ENCODE measurements at regions not wholly inside any gene's neighbourhood (a gene's known extent, or its start where the extent isn't known, plus 50 kb on each side); places are given as distances from the start of the nearest gene placed in this dataset.

- in situ Hi-C loops (cut with HindIII; ENCODE audit: low pct_ligation_motif_present, low sequenced_read_pairs): no loop called here
- peak; percentile 24 for DNase-seq
Measured at GRCh38 chr6:144585217-144585814, 300.2 kb downstream of the UTRN start.

DNA sequence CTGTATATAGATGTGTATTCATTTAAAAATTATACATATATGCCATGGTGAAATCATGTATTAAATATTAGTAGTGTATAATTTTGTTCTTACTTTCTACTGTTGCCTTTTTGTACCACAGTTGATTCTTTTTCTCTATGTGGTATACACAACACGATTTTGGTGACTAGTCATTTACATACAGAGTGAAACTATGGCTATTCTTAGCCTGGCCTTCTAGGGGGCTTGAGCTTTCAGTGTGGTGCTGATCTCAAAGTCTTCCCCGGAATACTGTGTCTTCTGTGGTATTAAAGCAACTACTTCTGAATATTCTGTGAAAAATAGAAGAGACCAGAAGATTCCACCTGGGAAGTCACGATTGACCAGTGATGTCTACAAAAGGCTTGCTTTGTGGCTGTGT lies 301.9 kb downstream of the UTRN start:
- no peak for DNase-seq
- Histone ChIP-seq H3K27me3 (replicated peaks) (no peaks in the 10 kb centered on the region), H3K27ac (no peak overlapping the region), H3K36me3 (replicated peaks) (no peaks in the 10 kb centered on the region), H3K4me3 (ENCODE audit: low read depth, low read length) (no peak overlapping the region)
- in situ Hi-C loops (cut with HindIII; ENCODE audit: low pct_ligation_motif_present, low sequenced_read_pairs): no loop called here
- no peak for TF ChIP-seq CTCF (IDR thresholded peaks at IDR 0.05; ENCODE audit: low read depth, low read length, missing control alignments)

More at GRCh38 chr6:144585217-144585814, 300.2 kb downstream of the UTRN start:
- Histone ChIP-seq H3K36me3 (replicated peaks) (no peaks in the 10 kb centered on the region), H3K27me3 (replicated peaks) (no peaks in the 10 kb centered on the region), H3K27ac (no peak overlapping the region), H3K4me3 (ENCODE audit: low read depth, low read length) (no peak overlapping the region)
- peak; percentile 64 for TF ChIP-seq CTCF (IDR thresholded peaks at IDR 0.05; ENCODE audit: low read depth, low read length, missing control alignments)

GRCh38 chr6:144588697-144589325 lies 303.7 kb downstream of the UTRN start:
- H3K27ac ChIP-seq: no peak overlapping the region
- no peaks in the 10 kb centered on the region for H3K36me3 ChIP-seq (replicated peaks)
- no peak for DNase-seq
- TF ChIP-seq CTCF (IDR thresholded peaks at IDR 0.05; ENCODE audit: low read depth, low read length, missing control alignments): no peak
- in situ Hi-C loops (cut with HindIII; ENCODE audit: low pct_ligation_motif_present, low sequenced_read_pairs): no loop called here
- H3K4me3 ChIP-seq (ENCODE audit: low read depth, low read length): no peak overlapping the region
- H3K27me3 ChIP-seq (replicated peaks): no peaks in the 10 kb centered on the region

DNA sequence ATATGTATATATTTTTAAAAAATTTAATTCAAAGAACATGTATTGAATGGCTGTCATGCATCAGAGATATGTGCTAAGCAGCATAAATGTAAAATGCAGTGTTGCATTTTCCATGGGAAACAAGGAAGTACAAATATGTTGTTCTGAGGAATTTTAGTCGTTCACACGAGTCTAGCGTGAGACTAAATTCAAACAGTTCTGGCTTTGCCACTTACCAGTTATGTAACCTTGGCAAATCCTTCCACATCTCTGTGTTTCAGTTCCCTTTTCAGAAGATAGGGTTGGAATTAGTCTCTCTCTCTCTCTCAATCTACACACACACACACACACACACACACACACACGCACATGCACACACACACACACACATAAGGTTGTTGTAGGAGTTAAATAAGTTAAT lies 305.4 kb downstream of the UTRN start:
- TF ChIP-seq CTCF (IDR thresholded peaks at IDR 0.05; ENCODE audit: low read depth, low read length, missing control alignments): no peak
- H3K27ac ChIP-seq: no peak overlapping the region
- in situ Hi-C loops (cut with HindIII; ENCODE audit: low pct_ligation_motif_present, low sequenced_read_pairs): no loop called here
- H3K4me3 ChIP-seq (ENCODE audit: low read depth, low read length): no peak overlapping the region
- no peaks in the 10 kb centered on the region for H3K27me3 ChIP-seq (replicated peaks)
- H3K36me3 ChIP-seq (replicated peaks): no peaks in the 10 kb centered on the region
- DNase-seq: no peak

- no peak for DNase-seq
- no peaks in the 10 kb centered on the region for H3K36me3 ChIP-seq (replicated peaks)
- in situ Hi-C loops (cut with HindIII; ENCODE audit: low pct_ligation_motif_present, low sequenced_read_pairs): no loop called here
- no peak overlapping the region for H3K4me3 ChIP-seq (ENCODE audit: low read depth, low read length)
- no peaks in the 10 kb centered on the region for H3K27me3 ChIP-seq (replicated peaks)
- H3K27ac ChIP-seq: no peak overlapping the region
- no peak for TF ChIP-seq CTCF (IDR thresholded peaks at IDR 0.05; ENCODE audit: low read depth, low read length, missing control alignments)
Measured at GRCh38 chr6:144593392-144593791, 308.3 kb downstream of the UTRN start.

DNA sequence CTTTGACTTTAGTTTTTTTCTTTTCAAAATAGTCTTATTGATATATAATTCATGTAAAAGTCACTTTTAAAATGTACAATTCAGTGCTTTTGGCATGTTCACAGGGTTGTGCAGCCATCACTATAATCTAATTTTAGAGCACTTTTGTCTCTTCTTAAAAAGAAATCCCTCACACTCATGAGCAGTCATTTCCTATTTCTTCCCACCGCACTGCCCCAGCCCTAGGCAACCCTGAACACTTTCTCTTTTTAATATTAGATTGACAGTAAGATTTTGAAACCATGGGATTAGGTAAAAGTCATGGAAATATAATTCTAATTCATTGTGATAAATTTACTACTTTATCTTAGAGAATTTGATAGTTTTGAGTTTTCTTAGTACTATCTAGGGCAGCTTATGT lies 309.4 kb downstream of the UTRN start:
- no peak overlapping the region for H3K27ac ChIP-seq
- no peak for TF ChIP-seq CTCF (IDR thresholded peaks at IDR 0.05; ENCODE audit: low read depth, low read length, missing control alignments)
- no peak overlapping the region for H3K4me3 ChIP-seq (ENCODE audit: low read depth, low read length)

More for the DNA sequence above, 309.4 kb downstream of the UTRN start:
- H3K36me3 ChIP-seq (replicated peaks): no peaks in the 10 kb centered on the region
- no peak for DNase-seq
- H3K27me3 ChIP-seq (replicated peaks): no peaks in the 10 kb centered on the region
- in situ Hi-C loops (cut with HindIII; ENCODE audit: low pct_ligation_motif_present, low sequenced_read_pairs): no loop called here

Measured in brain microvascular endothelial cell (primary cell).